Suprapubic skin (tissue), 3 donors: ENCODE measurements at regions not wholly inside any gene's neighbourhood (a gene's known extent, or its start where the extent isn't known, plus 50 kb on each side); places are given as distances from the start of the nearest gene placed in this dataset.

Experiments
- CTCF ChIP-seq, 2 donors: fragments of 200-600 bp in 1 of 2; fragments of 450-650 bp in 1 of 2; sonication (generic) in 1 of 2; IDR thresholded peaks; one replicate each; pipeline ENCODE4 v1.5.1; 2016 to 2019; ENCODE audit warnings: antibody characterized with exemption in 2 of 2, mild to moderate bottlenecking in 1 of 2, moderate library complexity in 1 of 2
- POLR2AphosphoS5 ChIP-seq, 3 donors: sonication (generic); formaldehyde crosslinking; IDR thresholded peaks; one replicate each; pipeline ENCODE4 v1.6.1; 2017; ENCODE audit warnings: antibody characterized with exemption in 3 of 3

GRCh38 chr12:89081719-89082369, 270.5 kb downstream of the DUSP6 start:
- TF ChIP-seq POLR2AphosphoS5 (IDR thresholded peaks at IDR 0.05) (no peak), CTCF (IDR thresholded peaks at IDR 0.05) (no peak)
